ENCODE measurements at regions not wholly inside any gene's neighbourhood (a gene's known extent, or its start where the extent isn't known, plus 50 kb on each side); places are given as distances from the start of the nearest gene placed in this dataset.
"Not testable (repeated sequence)": the region's sequence is repeated elsewhere in the genome, so short reads cannot be mapped to it uniquely, and the experiment has no call there.

GRCh38 chr18:46236156-46236555 lies 132.0 kb downstream of the HAUS1 start:
- DNase-seq, result no peak

GRCh38 chr18:46237891-46238290 lies 133.7 kb downstream of the HAUS1 start:
- DNase-seq, result no peak

GRCh38 chr18:46239549-46239948 lies 135.4 kb downstream of the HAUS1 start:
- no peak for DNase-seq

- DNase-seq, result no peak
Observed at GRCh38 chr18:46239998-46240397, 135.8 kb downstream of the HAUS1 start.

- DNase-seq, result not testable (repeated sequence)
Observed at GRCh38 chr18:46241393-46241792, 137.2 kb downstream of the HAUS1 start.

- DNase-seq, result no peak
Observed at GRCh38 chr18:46242183-46242582, 138.0 kb downstream of the HAUS1 start.

GRCh38 chr18:46243095-46243494 lies 138.9 kb downstream of the HAUS1 start:
- no peak for DNase-seq

- no peak for DNase-seq
Observed at GRCh38 chr18:46243673-46244072, 139.5 kb downstream of the HAUS1 start.

- DNase-seq, result no peak
Observed at GRCh38 chr18:46246101-46246500, 141.9 kb downstream of the HAUS1 start.

GRCh38 chr18:46247942-46248341 lies 143.8 kb downstream of the HAUS1 start:
- DNase-seq, result no peak

GRCh38 chr18:46250084-46250811 lies 146.1 kb downstream of the HAUS1 start:
- no peak for DNase-seq

- no peak for DNase-seq
Observed at GRCh38 chr18:46250812-46251173, 146.6 kb downstream of the HAUS1 start.

- DNase-seq, result no peak
Observed at GRCh38 chr18:46252759-46253158, 148.6 kb downstream of the HAUS1 start.

- no peak for DNase-seq
Observed at GRCh38 chr18:46253498-46253897, 149.3 kb downstream of the HAUS1 start.

- no peak for DNase-seq
Observed at GRCh38 chr18:46256078-46256477, 151.9 kb downstream of the HAUS1 start.

- no peak for DNase-seq
Observed at GRCh38 chr18:46257366-46257765, 153.2 kb downstream of the HAUS1 start.

GRCh38 chr18:46260016-46260878 lies 156.1 kb downstream of the HAUS1 start:
- no peak for DNase-seq

- no peak for DNase-seq
Observed at GRCh38 chr18:46260879-46261143, 156.6 kb downstream of the HAUS1 start.

GRCh38 chr18:46261799-46262198 lies 157.6 kb downstream of the HAUS1 start:
- DNase-seq, result no peak

- DNase-seq, result no peak
Observed at GRCh38 chr18:46262856-46263255, 158.7 kb downstream of the HAUS1 start.

- no peak for DNase-seq
Observed at GRCh38 chr18:46264255-46264654, 160.1 kb downstream of the HAUS1 start.

GRCh38 chr18:46265196-46266156 lies 161.3 kb downstream of the HAUS1 start:
- no peak for DNase-seq

- no peak for DNase-seq
Observed at GRCh38 chr18:46266473-46266872, 162.3 kb downstream of the HAUS1 start.

Measured in right forelimb (tissue), 1 donor.